ENCODE measurements at regions not wholly inside any gene's neighbourhood (a gene's known extent, or its start where the extent isn't known, plus 50 kb on each side); places are given as distances from the start of the nearest gene placed in this dataset.
"Not testable (repeated sequence)": the region's sequence is repeated elsewhere in the genome, so short reads cannot be mapped to it uniquely, and the experiment has no call there.

DNA sequence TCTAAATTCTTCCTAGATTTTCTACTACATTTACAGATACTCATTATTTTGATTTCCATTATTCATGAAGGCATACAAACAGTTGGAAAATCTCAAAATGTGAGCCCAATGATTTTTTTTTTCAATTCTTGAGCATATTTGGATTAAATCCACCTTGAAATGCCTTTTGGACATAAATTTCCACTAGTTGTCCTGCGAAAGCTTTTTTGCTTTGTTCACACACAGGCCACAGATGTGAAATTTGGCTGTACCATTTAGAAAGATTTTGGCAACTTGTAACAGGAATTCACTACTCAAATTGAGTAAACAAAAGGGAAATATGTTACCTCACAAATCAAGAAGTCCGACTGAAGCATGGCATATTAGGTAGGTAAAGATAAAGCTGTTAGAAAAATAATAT, 1631.0 kb downstream of the CDH8 start:
- TF ChIP-seq TAF1 (IDR thresholded peaks at IDR 0.05; ENCODE audit: borderline replicate concordance, low read depth, low read length) (no peak), POLR2A (IDR thresholded peaks at IDR 0.05; ENCODE audit: low read depth, low read length) (no peak), POLR2AphosphoS5 (IDR thresholded peaks at IDR 0.05; ENCODE audit: low read depth, low read length) (no peak)
- DNase-seq (ENCODE audit: insufficient read length) (no peak), FAIRE-seq (no peak)

DNA sequence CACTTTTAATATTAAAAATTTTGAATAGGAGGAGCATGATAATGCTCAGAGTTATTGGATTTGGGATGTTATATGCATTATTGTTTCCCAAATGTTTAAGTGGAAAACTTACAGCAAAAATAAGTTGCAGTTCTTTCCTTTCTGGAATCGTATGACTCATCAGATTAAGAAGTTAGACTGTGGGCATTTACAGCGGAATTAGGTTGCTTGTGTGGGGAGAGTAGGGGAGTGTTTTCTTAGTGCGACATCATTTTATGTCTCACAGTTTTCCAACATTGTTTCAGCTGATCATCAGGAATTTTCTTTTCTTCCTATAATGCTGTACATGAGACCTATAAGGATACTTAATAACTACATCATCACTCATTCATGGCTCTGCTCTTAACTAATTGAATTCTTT, 1631.8 kb downstream of the CDH8 start:
- FAIRE-seq (no peak), DNase-seq (ENCODE audit: insufficient read length) (no peak)
- TF ChIP-seq POLR2AphosphoS5 (IDR thresholded peaks at IDR 0.05; ENCODE audit: low read depth, low read length): no peak
- TF ChIP-seq POLR2A (IDR thresholded peaks at IDR 0.05; ENCODE audit: low read depth, low read length): no peak
- TF ChIP-seq TAF1 (IDR thresholded peaks at IDR 0.05; ENCODE audit: borderline replicate concordance, low read depth, low read length): no peak

DNA sequence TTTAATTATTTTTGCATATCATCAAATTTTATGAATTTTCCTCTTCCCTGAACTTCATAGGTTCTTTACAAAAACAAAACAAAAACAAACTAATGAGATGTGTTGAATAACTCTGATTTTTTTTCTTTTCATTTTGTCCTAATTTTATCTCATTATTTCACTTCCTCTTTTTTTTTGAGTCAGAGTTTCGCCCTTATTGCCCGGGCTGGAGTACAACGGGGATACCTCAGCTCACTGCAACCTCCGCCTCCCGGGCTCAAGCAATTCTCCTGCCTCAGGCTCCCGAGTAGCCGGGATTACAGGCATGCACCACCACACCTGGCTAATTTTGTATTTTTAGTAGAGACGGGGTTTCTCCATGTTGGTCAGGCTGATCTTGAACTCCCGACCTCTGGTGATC, 1633.3 kb downstream of the CDH8 start:
- not testable (repeated sequence) for FAIRE-seq; DNase-seq (ENCODE audit: insufficient read length)

DNA sequence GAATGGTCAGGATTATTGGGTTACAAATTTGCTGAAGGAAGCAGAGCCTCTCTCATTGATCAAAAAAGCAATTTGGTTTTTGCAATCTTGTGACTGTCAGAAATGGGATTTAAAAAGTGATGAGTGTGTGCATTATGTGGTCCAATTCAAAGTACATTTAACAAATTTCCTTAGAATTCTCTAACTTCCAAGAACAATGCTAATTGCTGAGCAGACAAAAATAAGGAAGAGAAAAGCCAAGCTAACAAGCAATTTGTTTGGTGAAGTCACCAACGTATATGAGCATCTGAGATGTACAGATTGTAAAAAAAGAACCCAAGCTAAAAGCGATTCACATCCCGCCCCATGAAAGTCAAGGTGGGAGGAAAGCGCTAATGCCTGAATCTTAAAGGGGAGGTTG, 1643.9 kb downstream of the CDH8 start:
- no peak for DNase-seq (ENCODE audit: insufficient read length)
- FAIRE-seq: no peak
- TF ChIP-seq TAF1 (IDR thresholded peaks at IDR 0.05; ENCODE audit: borderline replicate concordance, low read depth, low read length): no peak
- no peak for TF ChIP-seq POLR2A (IDR thresholded peaks at IDR 0.05; ENCODE audit: low read depth, low read length)
- TF ChIP-seq POLR2AphosphoS5 (IDR thresholded peaks at IDR 0.05; ENCODE audit: low read depth, low read length): no peak

DNA sequence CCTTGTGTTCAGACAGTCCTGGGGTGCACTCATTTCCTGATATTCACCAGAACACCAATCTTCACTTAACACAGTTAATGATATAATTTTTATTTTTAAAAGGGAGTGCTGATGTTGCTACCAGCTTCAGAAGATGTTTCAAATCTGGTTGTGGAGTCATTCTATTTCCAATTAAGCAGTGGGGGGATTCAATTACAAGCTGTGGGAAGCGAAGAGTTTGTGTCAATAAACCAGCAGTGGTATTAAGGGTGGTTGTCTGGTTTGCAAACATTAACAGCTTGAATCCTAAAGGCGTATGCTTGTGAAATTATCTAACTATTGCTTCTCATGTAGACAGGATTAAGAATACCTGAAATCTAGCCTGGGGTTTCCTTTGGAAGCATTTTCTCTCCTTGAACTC, 1637.5 kb upstream of the GOT2 start:
- FAIRE-seq (no peak), DNase-seq (ENCODE audit: insufficient read length) (no peak)
- TF ChIP-seq TAF1 (IDR thresholded peaks at IDR 0.05; ENCODE audit: borderline replicate concordance, low read depth, low read length) (no peak), POLR2AphosphoS5 (IDR thresholded peaks at IDR 0.05; ENCODE audit: low read depth, low read length) (no peak), POLR2A (IDR thresholded peaks at IDR 0.05; ENCODE audit: low read depth, low read length) (no peak)

DNA sequence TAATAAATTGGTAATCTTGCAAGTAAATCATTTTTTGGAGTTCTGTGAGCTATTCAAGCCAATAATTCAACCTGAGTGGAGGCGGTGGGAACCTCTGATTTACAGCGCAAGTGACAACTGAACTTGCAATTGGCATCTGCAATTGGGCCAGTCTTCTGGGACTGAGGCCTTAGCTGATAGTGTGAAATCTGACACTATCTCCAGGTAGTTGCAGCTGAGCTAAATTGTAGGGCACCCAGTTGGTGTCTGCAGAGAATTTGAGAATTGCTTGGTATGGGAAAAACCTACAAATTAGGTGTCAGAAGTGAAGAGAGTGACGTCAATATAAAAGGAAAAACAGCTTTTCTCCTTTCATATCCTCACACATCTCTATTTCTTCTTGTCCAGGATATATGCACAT, 1633.6 kb upstream of the GOT2 start:
- FAIRE-seq (no peak), DNase-seq (ENCODE audit: insufficient read length) (no peak)
- no peak for TF ChIP-seq TAF1 (IDR thresholded peaks at IDR 0.05; ENCODE audit: borderline replicate concordance, low read depth, low read length)
- no peak for TF ChIP-seq POLR2AphosphoS5 (IDR thresholded peaks at IDR 0.05; ENCODE audit: low read depth, low read length)
- TF ChIP-seq POLR2A (IDR thresholded peaks at IDR 0.05; ENCODE audit: low read depth, low read length): no peak

DNA sequence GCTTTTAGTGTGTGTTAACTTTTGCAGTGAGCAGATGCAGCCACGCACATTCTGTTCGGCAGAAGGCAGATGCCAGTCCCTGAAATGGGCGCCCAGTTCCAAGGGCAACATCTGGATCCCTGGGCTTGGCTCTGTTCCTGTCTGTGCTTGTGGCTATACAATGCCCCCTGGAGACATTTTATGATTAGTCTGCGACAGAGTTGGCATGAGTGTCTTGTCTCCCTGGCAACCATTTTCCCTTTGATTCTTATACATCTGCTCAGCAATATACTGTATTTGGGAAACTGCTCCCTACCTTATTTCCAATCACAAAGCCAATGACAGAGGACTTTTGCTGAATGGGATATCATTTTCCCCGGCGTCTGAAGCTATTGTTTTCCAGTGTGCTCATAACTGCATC, 1629.5 kb upstream of the GOT2 start:
- FAIRE-seq: no peak
- TF ChIP-seq POLR2A (IDR thresholded peaks at IDR 0.05; ENCODE audit: low read depth, low read length): no peak
- no peak for TF ChIP-seq POLR2AphosphoS5 (IDR thresholded peaks at IDR 0.05; ENCODE audit: low read depth, low read length)
- no peak for TF ChIP-seq TAF1 (IDR thresholded peaks at IDR 0.05; ENCODE audit: borderline replicate concordance, low read depth, low read length)
- no peak for DNase-seq (ENCODE audit: insufficient read length)

DNA sequence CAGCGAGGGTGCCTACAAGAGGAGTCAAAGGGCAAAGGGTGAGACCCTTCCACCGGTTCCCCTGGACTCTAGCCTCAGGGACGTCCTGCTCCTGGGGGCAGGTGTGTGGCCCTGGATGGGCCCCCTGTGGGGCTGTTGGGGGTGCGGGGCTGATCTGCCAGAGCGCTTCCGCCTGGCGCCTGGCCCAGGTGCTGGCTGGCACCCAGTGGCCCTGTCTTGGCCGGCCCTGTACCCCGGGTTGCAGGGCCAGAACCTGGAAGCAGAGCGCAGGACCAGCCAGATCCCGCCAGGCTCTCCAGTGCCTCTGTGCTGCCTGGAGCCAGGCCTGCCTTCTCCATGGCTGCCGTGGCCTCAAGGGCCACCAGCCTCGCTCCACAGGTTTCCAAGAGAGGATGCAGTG, 1625.8 kb upstream of the GOT2 start:
- FAIRE-seq; DNase-seq (ENCODE audit: insufficient read length): not testable (repeated sequence)

DNA sequence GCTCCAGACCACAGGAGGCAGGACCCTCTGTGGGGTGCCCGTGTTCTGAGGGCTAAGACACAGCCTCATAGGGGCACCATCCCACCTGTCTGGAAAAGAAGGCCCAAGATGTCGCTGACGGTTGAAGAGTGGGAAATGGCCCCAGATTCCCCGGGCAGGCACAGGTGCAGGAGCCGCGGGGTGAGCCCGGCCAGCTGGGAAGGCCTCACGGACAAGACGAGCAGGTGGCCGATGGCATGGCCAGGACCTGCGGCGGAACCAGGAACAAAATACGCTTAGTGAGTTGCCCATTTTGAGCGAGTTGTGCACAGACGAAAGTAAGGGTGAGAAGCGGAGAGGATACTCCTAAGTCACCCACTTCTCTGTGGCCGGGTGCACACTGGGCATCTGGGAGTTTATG, 1625.3 kb upstream of the GOT2 start:
- not testable (repeated sequence) for FAIRE-seq

DNA sequence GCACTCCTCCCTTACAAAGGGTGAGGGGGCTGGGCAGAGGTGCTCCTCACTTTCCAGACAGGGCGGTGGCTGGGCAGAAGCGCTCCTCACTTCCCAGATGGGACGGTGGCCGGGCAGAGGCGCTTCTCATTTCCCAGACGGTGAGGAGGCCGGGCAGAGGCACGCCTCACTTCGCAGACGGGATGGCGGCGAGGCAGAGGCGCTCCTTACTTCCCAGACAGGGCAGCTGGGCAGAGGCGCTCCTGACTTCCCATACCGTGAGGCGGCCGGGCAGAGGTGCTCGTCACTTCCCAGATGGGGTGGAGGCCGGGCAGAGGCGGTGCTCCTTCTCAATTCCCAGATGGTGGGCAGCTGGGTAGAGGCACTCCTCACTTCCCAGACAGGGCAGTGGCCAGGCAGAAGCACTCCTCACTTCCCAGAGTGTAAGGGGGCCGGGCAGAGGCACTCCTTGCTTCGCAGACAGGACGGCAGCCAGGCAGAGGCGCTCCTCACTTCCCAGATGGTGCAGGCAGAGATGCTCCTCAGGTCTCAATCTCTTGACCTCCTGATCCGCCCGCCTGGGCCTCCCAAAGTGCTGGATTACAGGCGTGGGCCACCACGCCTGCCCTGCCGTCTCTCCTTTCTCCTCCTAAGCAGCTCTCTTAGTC, 1623.9 kb upstream of the GOT2 start:
- DNase-seq (ENCODE audit: insufficient read length); FAIRE-seq: not testable (repeated sequence)

More for the DNA sequence above, 1625.3 kb upstream of the GOT2 start:
- not testable (repeated sequence) for DNase-seq (ENCODE audit: insufficient read length)

DNA sequence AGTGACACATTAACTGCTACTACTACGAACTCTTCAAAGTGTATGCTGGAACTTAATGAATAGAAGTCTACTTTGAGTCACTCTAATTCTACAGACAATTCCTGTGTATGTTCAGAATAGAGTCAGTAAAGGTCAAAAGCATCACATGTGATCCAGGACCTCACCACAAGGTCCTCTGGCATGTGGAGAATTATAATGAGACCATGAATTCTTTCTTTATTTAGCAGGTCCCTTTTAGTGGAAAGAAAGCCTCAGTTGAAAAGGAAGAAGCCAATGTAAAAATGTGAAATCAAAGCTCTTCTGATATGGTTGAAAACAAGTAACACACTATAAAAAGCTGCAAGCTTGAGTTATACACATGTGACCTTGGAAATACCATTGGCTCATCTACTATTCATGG, 1612.1 kb upstream of the GOT2 start:
- DNase-seq (ENCODE audit: insufficient read length): no peak
- no peak for FAIRE-seq

DNA sequence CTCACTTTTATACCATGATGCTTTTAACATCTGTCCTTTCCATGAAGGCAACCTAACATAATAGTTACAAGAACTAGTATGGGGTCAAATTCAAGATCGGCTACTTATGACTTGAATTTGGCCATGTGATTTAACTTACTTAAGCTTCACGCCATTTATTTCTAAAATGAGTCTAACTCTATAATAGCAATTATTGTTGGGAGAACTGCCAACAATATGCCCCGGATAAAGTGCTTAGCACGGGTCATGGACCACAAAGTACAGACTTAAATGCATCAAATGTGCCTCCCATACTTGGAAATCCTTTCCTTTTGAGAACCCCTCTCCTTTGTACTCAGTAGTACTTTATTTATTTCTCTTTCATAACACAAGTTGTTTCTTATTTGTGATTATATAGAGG, 1603.6 kb upstream of the GOT2 start:
- FAIRE-seq (no peak), DNase-seq (ENCODE audit: insufficient read length) (no peak)
- no peak for TF ChIP-seq POLR2AphosphoS5 (IDR thresholded peaks at IDR 0.05; ENCODE audit: low read depth, low read length)
- TF ChIP-seq POLR2A (IDR thresholded peaks at IDR 0.05; ENCODE audit: low read depth, low read length): no peak
- no peak for TF ChIP-seq TAF1 (IDR thresholded peaks at IDR 0.05; ENCODE audit: borderline replicate concordance, low read depth, low read length)

More for the DNA sequence above, 1612.1 kb upstream of the GOT2 start:
- TF ChIP-seq TAF1 (IDR thresholded peaks at IDR 0.05; ENCODE audit: borderline replicate concordance, low read depth, low read length) (no peak), POLR2AphosphoS5 (IDR thresholded peaks at IDR 0.05; ENCODE audit: low read depth, low read length) (no peak), POLR2A (IDR thresholded peaks at IDR 0.05; ENCODE audit: low read depth, low read length) (no peak)

DNA sequence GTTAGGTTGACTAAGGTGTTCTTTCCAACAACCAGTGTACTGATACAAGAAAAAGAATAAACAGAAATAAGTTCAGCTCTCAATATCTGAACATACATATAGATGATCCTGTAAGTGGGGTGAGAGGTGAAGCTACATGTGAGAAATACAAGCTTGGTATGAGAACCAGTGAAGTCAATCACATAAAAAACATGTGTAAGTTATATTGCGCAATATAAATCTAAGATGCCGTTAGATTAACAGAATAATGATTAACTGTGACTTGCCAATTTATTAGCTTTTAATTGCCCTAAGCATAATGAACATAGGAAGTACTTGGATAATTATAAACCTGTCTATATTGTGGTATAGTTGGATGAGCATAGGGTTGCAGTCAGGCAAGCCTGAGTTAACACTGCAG, 1597.1 kb upstream of the GOT2 start:
- DNase-seq (ENCODE audit: insufficient read length) (no peak), FAIRE-seq (no peak)
- TF ChIP-seq POLR2AphosphoS5 (IDR thresholded peaks at IDR 0.05; ENCODE audit: low read depth, low read length): no peak
- no peak for TF ChIP-seq POLR2A (IDR thresholded peaks at IDR 0.05; ENCODE audit: low read depth, low read length)
- TF ChIP-seq TAF1 (IDR thresholded peaks at IDR 0.05; ENCODE audit: borderline replicate concordance, low read depth, low read length): no peak

Measured in GM12892 (cell line).